Skeletal muscle satellite cell (primary cell): ENCODE measurements at regions not wholly inside any gene's neighbourhood (a gene's known extent, or its start where the extent isn't known, plus 50 kb on each side); places are given as distances from the start of the nearest gene placed in this dataset.

Experiments used
- H3K27me3 ChIP-seq: 2 replicates; pipeline ENCODE4 v1.7.0; 2013; ENCODE audit warnings: low read length; ENCODE audit not compliant: control insufficient read depth, insufficient read depth
- H3K36me3 ChIP-seq: 2 replicates; pipeline ENCODE4 v1.7.0; 2013; ENCODE audit warnings: mild to moderate bottlenecking, control low read depth, low read length; ENCODE audit not compliant: insufficient read depth
- H3K4me1 ChIP-seq: 2 replicates; pipeline ENCODE4 v1.7.0; 2013; ENCODE audit warnings: low read length; ENCODE audit not compliant: control insufficient read depth, insufficient read depth
- H3K4me2 ChIP-seq: 2 replicates; pipeline ENCODE4 v1.7.0; 2013; ENCODE audit warnings: mild to moderate bottlenecking, low read length
- H3K4me3 ChIP-seq: 2 replicates; pipeline ENCODE4 v1.7.0; 2013; ENCODE audit warnings: low read length
- H3K9ac ChIP-seq: 2 replicates; pipeline ENCODE4 v1.7.0; 2013; ENCODE audit warnings: mild to moderate bottlenecking, low read depth, low read length, moderate library complexity
- H3K9me3 ChIP-seq: replicated peaks from 2 replicates; pipeline ENCODE4 v1.7.0; 2013; ENCODE audit warnings: mild to moderate bottlenecking, control low read depth, low read length

- Histone ChIP-seq H3K9me3 (no peaks in the 10 kb centered on the region), H3K9ac (no peak overlapping the region), H3K36me3 (no peaks in the 10 kb centered on the region), H3K4me2 (no peak overlapping the region), H3K4me3 (no peak overlapping the region), H3K27me3 (no peaks in the 10 kb centered on the region), H3K4me1 (no peaks in the 10 kb centered on the region)
Observed at GRCh38 chr2:66050392-66050791, 384.5 kb upstream of the MEIS1 start.

DNA sequence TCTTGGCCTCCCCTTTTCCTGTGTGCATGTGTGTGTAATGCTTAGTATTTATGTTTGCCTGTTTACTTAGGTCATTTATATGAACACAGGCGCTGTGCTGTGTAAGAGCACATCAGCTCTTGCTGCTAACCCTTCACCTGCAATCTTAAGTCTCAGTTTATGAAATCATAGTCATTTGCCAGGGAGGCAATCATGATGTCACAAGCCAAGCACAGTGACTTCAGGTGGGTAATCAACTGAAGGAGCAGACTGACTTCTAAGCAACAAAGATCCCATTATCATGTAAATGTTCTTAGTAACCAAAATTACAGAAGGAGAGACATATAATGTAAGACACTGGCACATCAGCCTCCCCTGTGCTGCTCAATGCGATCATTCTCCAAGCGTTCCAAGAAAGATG is 386.3 kb upstream of the MEIS1 start:
- Histone ChIP-seq H3K4me2 (no peak overlapping the region), H3K9me3 (no peaks in the 10 kb centered on the region), H3K4me1 (no peaks in the 10 kb centered on the region), H3K36me3 (no peaks in the 10 kb centered on the region), H3K9ac (no peak overlapping the region), H3K27me3 (no peaks in the 10 kb centered on the region), H3K4me3 (no peak overlapping the region)

DNA sequence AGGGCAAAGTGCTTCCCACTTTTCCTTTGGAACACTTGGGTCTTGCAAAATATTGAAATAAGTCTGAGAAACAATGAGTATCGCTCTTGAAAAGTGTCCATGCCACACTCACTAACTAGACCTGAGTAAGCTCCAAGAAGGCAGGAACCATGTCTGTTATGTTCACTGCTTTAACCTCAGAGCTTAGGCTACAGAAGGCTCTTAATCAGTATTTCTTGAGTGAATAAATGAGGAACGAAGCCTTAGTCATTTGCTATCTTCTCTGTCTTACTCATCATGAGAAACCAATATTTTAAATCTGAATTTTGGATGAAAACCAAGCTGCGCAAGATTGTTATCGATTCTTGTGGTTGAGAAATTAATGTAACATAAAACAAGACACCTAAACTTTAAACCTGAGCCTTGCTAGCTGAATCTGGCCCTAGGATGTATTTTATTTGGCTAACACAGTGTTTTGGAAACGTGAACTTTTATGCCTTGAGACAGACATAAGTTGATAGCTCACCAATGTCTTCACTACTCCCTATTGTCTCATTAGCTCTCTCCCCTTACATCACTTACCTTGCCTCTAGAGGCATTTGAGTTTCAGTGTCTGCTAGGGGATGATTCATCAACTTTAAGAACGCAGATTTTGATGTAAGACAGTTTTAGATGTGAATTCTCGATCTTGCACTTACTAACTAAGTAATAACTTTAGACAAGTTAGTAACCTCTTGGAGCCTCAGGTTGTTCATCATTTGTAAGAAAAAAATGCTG is 392.8 kb upstream of the MEIS1 start:
- Histone ChIP-seq H3K4me3 (no peak overlapping the region), H3K4me2 (no peak overlapping the region), H3K9me3 (no peaks in the 10 kb centered on the region), H3K36me3 (no peaks in the 10 kb centered on the region), H3K27me3 (no peaks in the 10 kb centered on the region), H3K9ac (no peak overlapping the region), H3K4me1 (no peaks in the 10 kb centered on the region)

- H3K9me3 ChIP-seq: no peaks in the 10 kb centered on the region
- no peaks in the 10 kb centered on the region for H3K36me3 ChIP-seq
- no peak overlapping the region for H3K9ac ChIP-seq
- H3K4me1 ChIP-seq: no peaks in the 10 kb centered on the region
- no peak overlapping the region for H3K4me2 ChIP-seq
- H3K4me3 ChIP-seq: no peak overlapping the region
- no peaks in the 10 kb centered on the region for H3K27me3 ChIP-seq
Observed at GRCh38 chr2:66036948-66037347, 398.0 kb upstream of the MEIS1 start.

- H3K4me1 ChIP-seq: no peaks in the 10 kb centered on the region
- no peak overlapping the region for H3K4me2 ChIP-seq
- no peak overlapping the region for H3K9ac ChIP-seq
- H3K4me3 ChIP-seq: no peak overlapping the region
- H3K27me3 ChIP-seq: no peaks in the 10 kb centered on the region
- no peaks in the 10 kb centered on the region for H3K9me3 ChIP-seq
- no peaks in the 10 kb centered on the region for H3K36me3 ChIP-seq
Observed at GRCh38 chr2:66034467-66034866, 400.5 kb upstream of the MEIS1 start.

DNA sequence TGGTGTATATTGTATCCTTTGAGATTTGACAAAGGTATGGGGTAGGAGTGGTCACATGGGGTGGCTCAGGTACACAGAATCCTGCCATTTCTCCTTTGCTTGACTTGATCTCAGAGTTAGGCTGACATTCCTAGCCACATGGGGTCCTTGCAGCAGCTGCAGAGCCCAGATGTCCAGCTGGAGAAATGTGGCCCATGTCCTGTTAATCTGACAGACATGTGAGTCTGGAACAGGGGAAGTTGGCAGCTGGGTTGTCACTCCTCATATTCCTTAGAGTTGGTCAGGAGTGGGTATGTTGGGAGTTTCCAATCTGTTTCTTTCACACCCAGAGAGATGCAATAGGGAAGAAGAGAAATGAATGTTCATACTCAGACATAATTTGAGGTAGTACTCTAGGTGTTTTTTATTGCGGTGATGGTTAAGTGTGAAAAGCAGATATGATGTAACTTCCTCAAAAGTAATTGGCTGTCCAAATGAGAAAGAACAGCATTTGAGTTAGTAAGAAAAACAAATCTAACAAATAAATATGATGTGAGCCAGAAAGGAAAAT is 402.6 kb upstream of the MEIS1 start:
- no peaks in the 10 kb centered on the region for H3K4me1 ChIP-seq
- H3K27me3 ChIP-seq: no peaks in the 10 kb centered on the region
- no peak overlapping the region for H3K4me2 ChIP-seq

DNA sequence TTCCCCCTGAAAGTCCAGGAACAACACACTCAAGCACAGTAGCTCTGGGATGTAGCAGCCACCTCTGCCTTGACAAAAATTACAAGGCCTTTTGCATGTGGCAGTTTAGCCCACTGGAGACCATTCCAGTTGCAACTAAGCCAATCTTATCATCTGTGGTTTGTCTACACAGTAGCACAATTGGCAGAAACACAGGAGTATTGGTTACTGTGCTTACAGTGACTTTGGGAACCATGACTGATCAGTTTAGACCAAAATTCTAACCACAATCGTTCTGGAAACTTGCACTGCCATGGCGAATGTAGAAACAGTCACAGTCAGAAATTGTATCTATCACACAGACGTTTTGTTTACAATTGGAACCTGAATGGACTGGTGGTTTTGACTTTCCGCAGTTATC is 403.7 kb upstream of the MEIS1 start:
- Histone ChIP-seq H3K9ac (no peak overlapping the region), H3K9me3 (no peaks in the 10 kb centered on the region)

More for the DNA sequence above, 402.6 kb upstream of the MEIS1 start:
- Histone ChIP-seq H3K9me3 (no peaks in the 10 kb centered on the region), H3K4me3 (no peak overlapping the region), H3K36me3 (no peaks in the 10 kb centered on the region), H3K9ac (no peak overlapping the region)

DNA sequence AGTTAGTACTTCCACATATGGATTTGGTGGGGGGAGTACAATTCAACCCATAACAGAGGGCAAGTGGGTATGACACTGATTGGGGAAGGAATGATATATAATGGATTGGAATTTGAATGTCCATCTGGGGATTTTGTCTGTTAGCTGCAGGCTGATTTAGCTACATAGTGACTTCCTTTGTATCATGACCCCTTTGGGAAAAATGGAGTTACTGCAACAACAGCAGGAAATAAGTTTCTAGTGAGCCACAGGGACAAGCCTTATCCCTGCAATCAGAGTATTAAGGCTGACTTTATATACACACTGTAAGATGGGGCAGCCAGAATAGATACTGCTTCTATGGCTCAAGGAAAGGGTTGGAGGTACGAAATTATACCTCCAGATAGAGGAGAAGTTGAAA is 404.4 kb upstream of the MEIS1 start:
- H3K4me1 ChIP-seq: no peaks in the 10 kb centered on the region
- no peaks in the 10 kb centered on the region for H3K9me3 ChIP-seq
- H3K4me3 ChIP-seq: no peak overlapping the region
- H3K27me3 ChIP-seq: no peaks in the 10 kb centered on the region
- no peaks in the 10 kb centered on the region for H3K36me3 ChIP-seq
- no peak overlapping the region for H3K9ac ChIP-seq
- no peak overlapping the region for H3K4me2 ChIP-seq

More for the DNA sequence above, 403.7 kb upstream of the MEIS1 start:
- Histone ChIP-seq H3K4me1 (no peaks in the 10 kb centered on the region), H3K4me3 (no peak overlapping the region), H3K4me2 (no peak overlapping the region), H3K36me3 (no peaks in the 10 kb centered on the region), H3K27me3 (no peaks in the 10 kb centered on the region)

DNA sequence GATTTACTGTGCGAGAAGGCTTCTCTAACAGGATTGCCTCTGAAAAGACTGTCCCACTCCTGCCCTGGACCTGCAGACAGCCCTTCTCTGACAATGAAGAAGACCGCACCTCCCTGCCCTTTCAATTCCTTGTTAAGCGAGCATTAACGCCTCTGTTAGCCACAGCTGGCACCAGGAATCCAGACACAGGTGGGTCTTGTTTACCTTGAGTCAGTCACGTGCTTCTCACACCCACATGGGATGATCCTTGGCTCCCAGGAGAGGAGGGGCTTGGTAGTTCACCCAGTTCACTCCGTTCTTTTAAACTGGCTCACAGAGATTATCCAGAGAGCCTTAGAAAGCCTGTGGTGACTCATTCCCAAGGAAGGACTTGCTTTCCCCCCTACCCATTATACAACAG is 410.5 kb upstream of the MEIS1 start:
- no peak overlapping the region for H3K4me3 ChIP-seq
- H3K4me2 ChIP-seq: no peak overlapping the region
- no peaks in the 10 kb centered on the region for H3K27me3 ChIP-seq
- no peak overlapping the region for H3K9ac ChIP-seq
- no peaks in the 10 kb centered on the region for H3K9me3 ChIP-seq
- no peaks in the 10 kb centered on the region for H3K36me3 ChIP-seq
- no peaks in the 10 kb centered on the region for H3K4me1 ChIP-seq

DNA sequence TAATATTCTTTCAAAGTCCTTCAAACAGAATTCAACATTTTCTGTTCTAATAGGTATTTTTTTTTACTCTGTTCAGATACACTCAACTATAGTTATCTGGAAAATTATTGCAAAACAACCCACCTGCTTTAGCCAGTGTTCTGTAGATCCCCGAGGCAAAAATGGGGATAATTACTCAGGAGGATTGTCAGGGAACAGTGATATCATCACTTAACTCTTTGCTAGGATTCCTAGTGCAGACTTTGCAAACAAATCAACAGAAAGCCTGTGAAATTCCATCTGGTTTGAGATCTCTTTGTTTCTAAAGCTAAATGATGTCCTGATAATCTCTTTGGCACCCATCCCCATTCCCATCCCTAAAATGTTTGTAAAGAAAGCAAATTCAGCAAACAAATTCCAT is 413.6 kb upstream of the MEIS1 start:
- no peak overlapping the region for H3K4me2 ChIP-seq
- H3K4me3 ChIP-seq: no peak overlapping the region
- no peaks in the 10 kb centered on the region for H3K4me1 ChIP-seq
- H3K9ac ChIP-seq: no peak overlapping the region
- H3K27me3 ChIP-seq: no peaks in the 10 kb centered on the region
- H3K9me3 ChIP-seq: no peaks in the 10 kb centered on the region
- no peaks in the 10 kb centered on the region for H3K36me3 ChIP-seq

DNA sequence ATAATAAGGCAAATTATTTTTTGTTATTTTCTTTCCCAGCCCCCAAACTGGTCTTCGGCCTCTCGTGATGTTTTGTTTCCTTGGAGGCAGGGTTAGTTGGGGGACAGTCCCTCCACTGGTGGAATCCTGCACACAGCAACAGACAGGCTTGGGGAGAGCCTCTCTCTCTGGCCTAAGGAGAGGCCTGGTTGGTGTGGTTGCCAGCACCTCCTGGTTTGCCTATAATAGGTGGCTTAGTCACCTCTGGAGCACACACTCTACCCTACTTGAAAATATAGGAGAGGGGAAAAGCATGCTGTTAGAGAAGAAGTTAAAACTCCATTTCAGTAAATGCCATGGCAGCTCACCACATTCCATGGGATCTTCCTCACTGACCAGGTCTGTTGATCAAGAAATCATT is 417.2 kb upstream of the MEIS1 start:
- H3K27me3 ChIP-seq: peaks cover 2% of the 10 kb centered on the region
- H3K4me1 ChIP-seq: no peaks in the 10 kb centered on the region
- no peak overlapping the region for H3K9ac ChIP-seq
- H3K4me2 ChIP-seq: no peak overlapping the region
- no peaks in the 10 kb centered on the region for H3K9me3 ChIP-seq
- H3K4me3 ChIP-seq: no peak overlapping the region
- H3K36me3 ChIP-seq: no peaks in the 10 kb centered on the region

GRCh38 chr2:66014450-66014849 is 420.5 kb upstream of the MEIS1 start:
- peaks cover 2% of the 10 kb centered on the region for H3K27me3 ChIP-seq
- H3K4me3 ChIP-seq: no peak overlapping the region
- no peaks in the 10 kb centered on the region for H3K4me1 ChIP-seq
- H3K9ac ChIP-seq: no peak overlapping the region
- H3K9me3 ChIP-seq: no peaks in the 10 kb centered on the region
- H3K36me3 ChIP-seq: no peaks in the 10 kb centered on the region
- H3K4me2 ChIP-seq: no peak overlapping the region
